ENCODE measurements at regions not wholly inside any gene's neighbourhood (a gene's known extent, or its start where the extent isn't known, plus 50 kb on each side); places are given as distances from the start of the nearest gene placed in this dataset.
"Not testable (repeated sequence)": the region's sequence is repeated elsewhere in the genome, so short reads cannot be mapped to it uniquely, and the experiment has no call there.

GRCh38 chr4:180314972-180315371 lies 1928.2 kb upstream of the TENM3 start:
- no peaks in the 10 kb centered on the region for H3K79me2 ChIP-seq (ENCODE audit: low read length)
- no peaks in the 10 kb centered on the region for H3K27me3 ChIP-seq (ENCODE audit: low read length)
- no peak overlapping the region for H2AFZ ChIP-seq (ENCODE audit: low read length)
- H3K9me3 ChIP-seq (ENCODE audit: low read length): no peaks in the 10 kb centered on the region
- H3K4me2 ChIP-seq (ENCODE audit: low read depth, low read length, poor library complexity, severe bottlenecking): no peak overlapping the region
- H3K27ac ChIP-seq (ENCODE audit: low read length): no peak overlapping the region
- no peak for DNase-seq
- no peaks in the 10 kb centered on the region for H3K9me2 ChIP-seq (replicated peaks; ENCODE audit: insufficient read depth, low read length)
- H3K9ac ChIP-seq (ENCODE audit: low read length): no peak overlapping the region
- no peak overlapping the region for H3K4me3 ChIP-seq (ENCODE audit: low read length)
- no peaks in the 10 kb centered on the region for H4K20me1 ChIP-seq (ENCODE audit: insufficient read depth, low read depth, low read length)
- H3K4me1 ChIP-seq (ENCODE audit: low read length): no peaks in the 10 kb centered on the region
- H3K36me3 ChIP-seq (ENCODE audit: insufficient read depth, low read length): no peaks in the 10 kb centered on the region

DNA sequence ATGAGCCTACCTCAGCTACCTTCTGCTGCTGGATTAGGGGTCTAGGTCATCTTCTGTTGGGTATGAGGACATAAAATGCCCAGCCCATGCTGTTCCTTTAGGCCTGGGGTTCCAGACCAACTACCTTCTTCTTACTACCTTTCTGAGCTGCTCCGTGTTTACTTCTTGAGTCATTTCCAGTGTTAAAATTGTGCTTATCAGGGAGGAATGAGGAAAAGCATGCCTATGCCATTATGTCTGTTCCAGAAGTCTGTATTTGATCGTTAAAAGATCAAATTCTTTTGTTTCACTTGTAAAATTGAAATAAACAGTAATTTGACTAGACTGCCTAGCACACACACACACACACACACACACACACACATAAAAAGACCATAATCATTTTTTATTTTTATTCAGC lies 1912.7 kb upstream of the TENM3 start:
- DNase-seq: no peak
- Histone ChIP-seq H3K4me3 (ENCODE audit: low read length) (no peak overlapping the region), H3K27ac (ENCODE audit: low read length) (no peak overlapping the region), H3K36me3 (ENCODE audit: insufficient read depth, low read length) (no peaks in the 10 kb centered on the region), H3K79me2 (ENCODE audit: low read length) (no peaks in the 10 kb centered on the region), H3K9me2 (replicated peaks; ENCODE audit: insufficient read depth, low read length) (no peaks in the 10 kb centered on the region), H2AFZ (ENCODE audit: low read length) (no peak overlapping the region), H3K9me3 (ENCODE audit: low read length) (no peaks in the 10 kb centered on the region), H3K4me2 (ENCODE audit: low read depth, low read length, poor library complexity, severe bottlenecking) (no peak overlapping the region), H3K4me1 (ENCODE audit: low read length) (no peaks in the 10 kb centered on the region), H3K27me3 (ENCODE audit: low read length) (no peaks in the 10 kb centered on the region), H3K9ac (ENCODE audit: low read length) (no peak overlapping the region), H4K20me1 (ENCODE audit: insufficient read depth, low read depth, low read length) (no peaks in the 10 kb centered on the region)

- Histone ChIP-seq H3K9me3 (ENCODE audit: low read length) (no peaks in the 10 kb centered on the region), H3K4me3 (ENCODE audit: low read length) (no peak overlapping the region), H3K27me3 (ENCODE audit: low read length) (no peaks in the 10 kb centered on the region), H3K9ac (ENCODE audit: low read length) (no peak overlapping the region), H3K4me1 (ENCODE audit: low read length) (no peaks in the 10 kb centered on the region), H3K4me2 (ENCODE audit: low read depth, low read length, poor library complexity, severe bottlenecking) (no peak overlapping the region), H3K79me2 (ENCODE audit: low read length) (no peaks in the 10 kb centered on the region), H3K27ac (ENCODE audit: low read length) (no peak overlapping the region), H2AFZ (ENCODE audit: low read length) (no peak overlapping the region), H3K9me2 (replicated peaks; ENCODE audit: insufficient read depth, low read length) (no peaks in the 10 kb centered on the region), H4K20me1 (ENCODE audit: insufficient read depth, low read depth, low read length) (no peaks in the 10 kb centered on the region), H3K36me3 (ENCODE audit: insufficient read depth, low read length) (no peaks in the 10 kb centered on the region)
- no peak for DNase-seq
These were observed 1910.0 kb upstream of the TENM3 start for GRCh38 chr4:180333162-180333561.

- Histone ChIP-seq H3K4me2 (ENCODE audit: low read depth, low read length, poor library complexity, severe bottlenecking) (no peak overlapping the region), H3K27ac (ENCODE audit: low read length) (no peak overlapping the region), H2AFZ (ENCODE audit: low read length) (no peak overlapping the region), H3K9ac (ENCODE audit: low read length) (no peak overlapping the region), H3K9me2 (replicated peaks; ENCODE audit: insufficient read depth, low read length) (no peaks in the 10 kb centered on the region), H3K9me3 (ENCODE audit: low read length) (no peaks in the 10 kb centered on the region), H3K4me3 (ENCODE audit: low read length) (no peak overlapping the region), H3K79me2 (ENCODE audit: low read length) (no peaks in the 10 kb centered on the region), H3K27me3 (ENCODE audit: low read length) (no peaks in the 10 kb centered on the region), H3K4me1 (ENCODE audit: low read length) (no peaks in the 10 kb centered on the region), H4K20me1 (ENCODE audit: insufficient read depth, low read depth, low read length) (no peaks in the 10 kb centered on the region), H3K36me3 (ENCODE audit: insufficient read depth, low read length) (no peaks in the 10 kb centered on the region)
- no peak for DNase-seq
These were observed 1907.6 kb upstream of the TENM3 start for GRCh38 chr4:180335566-180335965.

DNA sequence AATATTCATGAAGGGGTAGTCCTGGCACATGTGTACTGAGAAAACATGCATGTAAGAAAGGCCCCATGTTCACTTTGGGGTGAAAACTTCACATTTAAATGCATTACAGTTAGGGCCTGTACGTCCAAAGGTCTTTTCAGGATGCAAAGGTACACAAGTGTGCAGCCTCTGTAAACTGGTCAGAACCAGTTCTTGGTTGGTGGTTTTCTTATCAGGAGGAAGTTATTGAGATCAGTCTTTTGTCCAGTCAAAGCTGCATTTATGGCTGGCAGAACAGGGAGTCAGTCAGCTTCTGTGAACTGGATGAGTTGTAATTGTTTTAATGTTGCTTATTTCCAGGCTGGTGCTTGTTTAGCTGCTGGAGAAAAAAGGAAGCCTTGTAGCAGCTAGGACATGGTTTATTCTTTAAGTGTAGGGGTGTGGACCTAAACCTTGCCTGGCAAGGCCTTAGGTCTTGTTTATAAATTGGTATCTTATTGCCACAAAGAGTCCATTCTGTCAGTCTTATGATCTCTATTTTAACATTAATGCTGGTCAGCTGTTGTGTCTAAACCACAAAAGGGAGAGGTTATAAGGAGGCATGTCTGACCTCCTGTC lies 1906.6 kb upstream of the TENM3 start:
- no peaks in the 10 kb centered on the region for H3K4me1 ChIP-seq (ENCODE audit: low read length)
- H3K36me3 ChIP-seq (ENCODE audit: insufficient read depth, low read length): no peaks in the 10 kb centered on the region
- no peak overlapping the region for H3K27ac ChIP-seq (ENCODE audit: low read length)
- no peak for DNase-seq
- H2AFZ ChIP-seq (ENCODE audit: low read length): no peak overlapping the region
- H3K9me2 ChIP-seq (replicated peaks; ENCODE audit: insufficient read depth, low read length): no peaks in the 10 kb centered on the region
- H3K27me3 ChIP-seq (ENCODE audit: low read length): no peaks in the 10 kb centered on the region
- H3K79me2 ChIP-seq (ENCODE audit: low read length): no peaks in the 10 kb centered on the region
- H4K20me1 ChIP-seq (ENCODE audit: insufficient read depth, low read depth, low read length): no peaks in the 10 kb centered on the region
- no peak overlapping the region for H3K9ac ChIP-seq (ENCODE audit: low read length)
- H3K4me2 ChIP-seq (ENCODE audit: low read depth, low read length, poor library complexity, severe bottlenecking): no peak overlapping the region
- H3K4me3 ChIP-seq (ENCODE audit: low read length): no peak overlapping the region
- no peaks in the 10 kb centered on the region for H3K9me3 ChIP-seq (ENCODE audit: low read length)

DNA sequence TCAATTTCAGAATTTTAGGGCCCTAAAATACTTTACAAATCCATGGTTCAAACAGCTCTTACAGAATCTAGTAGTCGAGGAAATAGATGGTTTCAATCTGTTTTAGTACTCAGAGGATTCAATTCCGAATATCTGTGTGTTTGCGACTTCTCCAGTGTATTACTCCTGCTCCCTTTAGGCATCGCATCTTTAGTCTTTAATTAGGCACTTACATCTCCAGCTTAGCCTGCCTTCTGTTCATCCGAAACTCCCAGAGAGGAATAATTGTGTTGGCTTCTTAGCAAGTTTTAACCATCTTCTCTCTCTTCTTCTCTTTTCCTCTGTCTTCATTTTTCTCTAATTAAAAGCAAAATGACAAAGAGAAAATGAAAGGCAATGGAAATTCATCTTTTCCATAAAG lies 1901.3 kb upstream of the TENM3 start:
- Histone ChIP-seq H3K4me1 (ENCODE audit: low read length) (no peaks in the 10 kb centered on the region), H3K79me2 (ENCODE audit: low read length) (no peaks in the 10 kb centered on the region), H3K27ac (ENCODE audit: low read length) (no peak overlapping the region), H3K9me3 (ENCODE audit: low read length) (no peaks in the 10 kb centered on the region), H3K4me3 (ENCODE audit: low read length) (no peak overlapping the region), H3K9me2 (replicated peaks; ENCODE audit: insufficient read depth, low read length) (no peaks in the 10 kb centered on the region), H3K27me3 (ENCODE audit: low read length) (no peaks in the 10 kb centered on the region), H3K9ac (ENCODE audit: low read length) (no peak overlapping the region), H3K36me3 (ENCODE audit: insufficient read depth, low read length) (no peaks in the 10 kb centered on the region), H2AFZ (ENCODE audit: low read length) (no peak overlapping the region), H3K4me2 (ENCODE audit: low read depth, low read length, poor library complexity, severe bottlenecking) (no peak overlapping the region), H4K20me1 (ENCODE audit: insufficient read depth, low read depth, low read length) (no peaks in the 10 kb centered on the region)
- DNase-seq: no peak

GRCh38 chr4:180350901-180351300 lies 1892.3 kb upstream of the TENM3 start:
- no peak for DNase-seq
- no peaks in the 10 kb centered on the region for H3K36me3 ChIP-seq (ENCODE audit: insufficient read depth, low read length)
- H3K9me2 ChIP-seq (replicated peaks; ENCODE audit: insufficient read depth, low read length): no peaks in the 10 kb centered on the region
- H3K4me1 ChIP-seq (ENCODE audit: low read length): no peaks in the 10 kb centered on the region
- no peaks in the 10 kb centered on the region for H3K79me2 ChIP-seq (ENCODE audit: low read length)
- no peaks in the 10 kb centered on the region for H3K27me3 ChIP-seq (ENCODE audit: low read length)
- H3K27ac ChIP-seq (ENCODE audit: low read length): no peak overlapping the region
- H3K9ac ChIP-seq (ENCODE audit: low read length): no peak overlapping the region
- H2AFZ ChIP-seq (ENCODE audit: low read length): no peak overlapping the region
- no peaks in the 10 kb centered on the region for H3K9me3 ChIP-seq (ENCODE audit: low read length)
- H4K20me1 ChIP-seq (ENCODE audit: insufficient read depth, low read depth, low read length): no peaks in the 10 kb centered on the region
- H3K4me2 ChIP-seq (ENCODE audit: low read depth, low read length, poor library complexity, severe bottlenecking): no peak overlapping the region
- no peak overlapping the region for H3K4me3 ChIP-seq (ENCODE audit: low read length)

DNA sequence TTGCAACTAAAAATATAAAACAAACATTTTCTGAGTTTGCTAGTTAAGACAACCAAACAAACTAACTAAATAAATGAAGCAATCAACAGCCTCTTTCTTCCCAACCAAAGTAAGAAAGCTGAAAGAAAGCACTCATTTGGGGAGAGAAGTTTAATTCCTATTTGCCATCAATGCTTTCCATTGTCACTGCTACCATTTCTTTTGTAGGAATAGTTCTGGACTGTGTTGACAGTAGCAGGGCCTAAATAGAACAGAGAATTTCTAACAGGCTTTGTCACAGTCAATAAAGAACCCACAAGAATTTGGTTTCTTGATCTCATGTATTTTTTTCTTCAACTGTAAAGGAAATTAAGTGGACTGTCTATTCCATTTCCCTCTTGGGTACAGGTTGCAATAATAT lies 1886.4 kb upstream of the TENM3 start:
- Histone ChIP-seq H2AFZ (ENCODE audit: low read length) (no peak overlapping the region), H3K27ac (ENCODE audit: low read length) (no peak overlapping the region), H3K36me3 (ENCODE audit: insufficient read depth, low read length) (no peaks in the 10 kb centered on the region), H3K79me2 (ENCODE audit: low read length) (no peaks in the 10 kb centered on the region), H3K4me3 (ENCODE audit: low read length) (no peak overlapping the region), H3K27me3 (ENCODE audit: low read length) (no peaks in the 10 kb centered on the region), H3K9ac (ENCODE audit: low read length) (no peak overlapping the region), H3K4me2 (ENCODE audit: low read depth, low read length, poor library complexity, severe bottlenecking) (no peak overlapping the region), H3K4me1 (ENCODE audit: low read length) (no peaks in the 10 kb centered on the region), H3K9me3 (ENCODE audit: low read length) (no peaks in the 10 kb centered on the region), H3K9me2 (replicated peaks; ENCODE audit: insufficient read depth, low read length) (no peaks in the 10 kb centered on the region), H4K20me1 (ENCODE audit: insufficient read depth, low read depth, low read length) (no peaks in the 10 kb centered on the region)
- DNase-seq: no peak

GRCh38 chr4:180360113-180360512 lies 1883.1 kb upstream of the TENM3 start:
- H3K27me3 ChIP-seq (ENCODE audit: low read length); H3K36me3 ChIP-seq (ENCODE audit: insufficient read depth, low read length); H2AFZ ChIP-seq (ENCODE audit: low read length); DNase-seq; H3K9ac ChIP-seq (ENCODE audit: low read length); H3K27ac ChIP-seq (ENCODE audit: low read length); H3K9me3 ChIP-seq (ENCODE audit: low read length); H3K4me2 ChIP-seq (ENCODE audit: low read depth, low read length, poor library complexity, severe bottlenecking); H3K9me2 ChIP-seq (replicated peaks; ENCODE audit: insufficient read depth, low read length); H3K79me2 ChIP-seq (ENCODE audit: low read length); H4K20me1 ChIP-seq (ENCODE audit: insufficient read depth, low read depth, low read length); H3K4me1 ChIP-seq (ENCODE audit: low read length); H3K4me3 ChIP-seq (ENCODE audit: low read length): not testable (repeated sequence)
